ENCODE measurements at regions not wholly inside any gene's neighbourhood (a gene's known extent, or its start where the extent isn't known, plus 50 kb on each side); places are given as distances from the start of the nearest gene placed in this dataset.

GRCh38 chr2:237269138-237269875 lies 144.7 kb downstream of the COL6A3 start:
- no peak for TF ChIP-seq CTCF (conservative IDR thresholded peaks at IDR 0.05)
- no peak for TF ChIP-seq ZFX (IDR thresholded peaks at IDR 0.05)
